NOMO-1 (cell line): ENCODE measurements at regions not wholly inside any gene's neighbourhood (a gene's known extent, or its start where the extent isn't known, plus 50 kb on each side); places are given as distances from the start of the nearest gene placed in this dataset.

Experiments
- DNase-seq, 2 experiments: peaks; one replicate each; lab custom pipeline; 2025; ENCODE audit not compliant: unreplicated experiment in 2 of 2; lab: John Stamatoyannopoulos, UW

DNA sequence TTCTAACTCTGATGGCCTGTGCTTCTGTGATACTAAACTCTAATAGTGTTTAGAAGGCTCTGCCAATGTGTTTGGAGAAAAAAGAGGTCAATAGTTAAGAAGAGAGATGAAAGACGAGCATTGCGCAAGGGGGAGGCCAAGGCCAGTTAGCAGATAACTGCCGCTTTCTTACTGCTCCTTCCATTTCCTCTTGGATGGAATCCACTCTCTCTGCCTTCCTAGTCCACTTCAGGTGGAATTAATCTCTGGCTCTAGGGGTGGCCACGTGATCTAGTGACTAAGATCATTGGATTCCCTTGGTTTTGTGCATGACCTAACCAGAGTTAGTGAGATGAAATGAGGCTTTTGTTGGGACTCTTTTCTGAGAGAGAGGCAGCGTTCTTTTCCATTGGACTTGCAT, 148.3 kb downstream of the ACTL8 start:
- no peak for DNase-seq

DNA sequence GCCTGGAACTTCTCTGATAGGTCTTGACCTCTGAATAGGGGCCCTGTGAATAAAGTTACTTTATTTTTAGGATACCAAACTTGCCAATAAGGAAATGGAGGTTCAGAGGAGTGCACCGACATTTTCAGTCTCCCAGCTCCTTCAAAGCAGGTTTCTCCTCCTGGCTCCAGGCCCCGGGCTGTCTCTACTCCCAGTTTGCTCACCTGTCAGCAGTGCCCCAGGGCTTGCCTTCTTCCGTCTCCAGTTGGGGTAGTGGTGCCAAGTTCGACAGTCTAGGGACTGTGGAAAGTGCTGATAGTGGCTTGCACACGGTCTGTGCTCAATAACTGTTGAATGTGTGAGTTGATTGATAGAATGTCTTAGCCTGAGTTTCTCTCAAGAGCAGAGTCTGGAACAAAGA, 149.2 kb downstream of the ACTL8 start:
- no peak for DNase-seq

DNA sequence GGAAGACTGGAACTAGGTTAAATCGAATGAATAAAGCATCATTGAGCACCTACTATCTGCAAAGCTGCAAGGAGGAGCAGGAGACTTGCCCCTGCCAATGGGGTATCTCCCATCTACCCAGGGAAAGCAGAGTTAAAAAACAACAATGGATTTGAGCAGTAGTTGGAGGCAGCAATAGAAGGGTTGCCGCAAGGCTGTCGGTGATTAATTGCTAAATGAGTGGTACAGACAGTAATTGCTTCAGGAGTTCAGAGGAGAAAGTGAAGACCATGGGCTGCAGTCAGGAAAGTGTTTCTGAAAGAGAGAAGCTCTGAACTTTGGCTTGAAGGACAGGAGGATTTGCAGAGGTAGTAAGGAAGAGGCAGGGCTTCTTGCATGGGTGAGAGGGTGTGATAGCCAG, 152.9 kb downstream of the ACTL8 start:
- no peak for DNase-seq

DNA sequence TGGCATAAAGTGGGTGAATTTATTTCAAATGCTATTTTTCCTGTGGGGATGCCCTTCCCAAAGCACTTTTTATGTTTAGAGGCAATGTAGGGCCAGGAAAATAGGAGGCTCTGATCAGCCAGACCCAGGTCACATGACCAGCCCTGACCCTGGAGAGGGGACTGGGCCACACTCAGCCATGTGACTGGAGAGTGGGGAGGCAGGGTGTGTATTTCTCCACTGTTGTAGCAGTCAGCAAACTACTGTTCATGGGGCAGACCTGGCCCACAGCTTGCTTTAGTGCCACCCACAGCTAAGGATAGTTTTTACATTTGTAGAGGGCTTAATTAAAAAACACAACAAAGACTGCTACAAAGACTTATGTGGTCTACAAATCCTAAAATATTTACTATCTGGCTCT, 153.8 kb downstream of the ACTL8 start:
- DNase-seq: no peak

DNA sequence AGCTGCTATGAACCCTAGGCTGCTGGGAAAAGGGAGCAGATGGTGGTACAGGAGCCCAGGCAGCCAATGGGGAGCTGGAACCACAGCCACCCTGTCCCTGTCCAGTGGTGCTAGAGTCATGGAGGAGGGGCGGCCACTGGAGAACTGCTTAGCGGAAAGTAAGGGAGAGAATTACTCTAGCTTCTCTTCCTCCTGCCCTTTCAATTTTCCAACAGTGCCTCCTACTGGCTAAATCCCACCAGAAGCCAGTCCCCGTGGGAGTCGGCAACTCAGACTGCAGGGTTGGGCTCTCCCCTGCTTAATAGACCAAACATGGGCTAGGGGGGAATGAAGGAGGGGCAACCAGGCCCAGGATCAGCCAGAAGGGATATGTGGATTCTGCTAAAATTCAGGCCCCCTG, 154.5 kb downstream of the ACTL8 start:
- DNase-seq: no peak

DNA sequence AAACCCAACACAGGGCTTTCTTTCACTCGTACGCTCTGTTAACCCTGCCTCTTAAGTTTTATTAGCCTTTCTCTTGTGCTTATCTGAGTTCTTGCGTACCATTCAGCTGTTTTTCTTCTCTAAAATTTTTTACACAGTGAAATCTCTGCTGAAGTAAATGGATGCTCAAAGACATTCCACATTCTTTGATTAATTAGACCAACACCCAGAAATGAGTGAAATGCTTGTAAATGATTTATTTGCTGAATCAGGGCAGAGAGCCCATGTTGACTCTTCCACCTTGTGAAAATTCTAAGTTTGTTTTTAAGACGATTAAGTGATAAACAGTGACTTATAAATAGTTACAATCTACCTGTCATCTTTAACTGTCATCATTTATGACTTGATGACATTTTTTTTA, 156.7 kb downstream of the ACTL8 start:
- no peak for DNase-seq

DNA sequence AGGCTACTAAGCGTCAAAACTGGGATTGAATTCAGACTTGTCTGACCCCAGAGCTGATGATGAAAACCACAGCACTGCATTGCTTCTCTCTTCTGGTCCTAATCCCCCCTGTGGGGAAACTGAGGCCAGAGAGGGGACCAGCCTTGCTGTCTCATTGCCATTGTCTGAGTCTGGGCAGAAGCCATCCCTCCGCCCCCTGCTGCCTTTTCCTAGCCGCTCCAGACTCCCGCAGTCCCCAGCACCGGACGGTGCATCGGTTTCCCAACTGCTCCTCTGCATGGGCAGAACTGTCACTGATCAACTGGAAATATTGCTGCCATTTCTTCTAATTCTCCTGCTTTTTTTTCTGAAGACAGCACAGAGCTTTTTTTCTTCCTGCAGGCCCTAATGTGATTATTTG, 157.4 kb downstream of the ACTL8 start:
- DNase-seq: no peak

DNA sequence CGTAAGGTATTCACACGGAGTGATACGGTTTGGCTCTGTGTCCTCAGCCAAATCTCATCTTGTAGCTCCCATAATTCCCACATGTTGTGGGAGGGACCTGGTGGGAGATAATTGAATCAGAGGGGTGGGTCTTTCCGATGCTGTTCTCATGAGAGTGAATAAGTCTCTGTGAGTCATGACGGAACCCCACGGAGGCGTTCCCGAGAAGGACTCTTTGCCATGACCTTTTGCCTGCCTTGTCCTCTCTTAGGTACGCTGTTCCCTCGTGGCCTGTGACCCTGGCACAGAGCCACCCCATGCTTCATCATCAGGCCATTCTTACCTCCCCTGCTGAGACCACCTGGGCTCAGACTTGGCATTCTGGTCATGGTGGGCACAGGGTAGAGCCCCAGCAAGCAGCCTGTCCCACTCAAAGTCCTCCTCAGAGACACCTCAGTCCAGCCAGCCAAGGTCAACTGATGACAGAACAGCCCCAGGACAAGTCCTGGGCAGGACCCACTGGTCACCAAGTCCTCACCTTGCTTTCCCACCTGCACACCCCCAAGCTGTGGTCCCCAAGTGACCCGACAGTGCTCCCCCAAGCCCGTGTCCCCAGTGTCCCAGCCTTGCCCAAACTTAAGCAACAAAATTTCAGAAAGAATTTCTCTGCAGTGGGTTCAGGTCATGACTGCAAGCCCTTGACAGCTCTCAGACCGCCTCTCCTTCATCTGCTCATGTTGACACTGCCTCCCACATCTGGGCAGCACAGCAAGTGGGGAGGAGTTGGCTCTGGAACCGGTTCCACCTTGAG, 158.4 kb downstream of the ACTL8 start:
- no peak for DNase-seq

DNA sequence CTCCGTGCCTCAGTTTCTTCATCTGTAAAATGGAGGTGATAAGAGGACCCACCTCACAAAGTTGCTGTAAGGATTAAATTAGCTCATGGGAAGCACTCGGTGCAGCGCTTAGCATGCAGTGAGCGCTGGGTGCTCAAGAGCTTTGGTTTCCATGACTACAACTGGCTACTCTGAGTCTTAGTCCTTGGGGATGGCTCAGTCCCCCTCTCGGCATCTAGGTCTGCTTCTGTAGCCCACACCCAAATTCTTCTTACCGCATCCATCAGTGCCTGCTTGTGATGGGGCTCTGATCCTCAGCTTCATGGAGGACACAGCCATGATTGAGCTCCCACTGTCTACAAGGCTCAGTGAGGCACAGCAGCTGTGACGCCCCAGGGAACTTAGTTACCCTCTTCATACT, 159.0 kb downstream of the ACTL8 start:
- no peak for DNase-seq

DNA sequence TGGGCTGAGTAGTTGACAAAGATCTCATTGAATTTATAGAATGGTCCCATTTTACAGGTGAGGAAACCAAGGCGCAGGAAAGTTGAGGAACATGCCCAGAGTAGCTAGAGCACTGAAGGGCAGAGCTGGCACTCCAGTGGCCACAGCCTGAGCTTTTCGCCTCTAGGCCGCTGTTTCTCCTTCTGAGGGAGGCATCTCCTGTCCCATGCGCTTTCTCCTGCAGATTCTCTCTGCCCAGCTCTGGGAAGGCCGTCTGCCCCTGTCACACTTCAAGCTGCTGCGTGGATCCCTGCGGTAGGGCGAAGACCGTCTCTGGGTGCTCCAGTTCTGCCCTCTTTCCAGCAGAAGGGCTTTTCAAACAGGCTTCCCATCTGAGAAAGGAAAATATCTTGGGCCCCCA, 159.9 kb downstream of the ACTL8 start:
- no peak for DNase-seq

DNA sequence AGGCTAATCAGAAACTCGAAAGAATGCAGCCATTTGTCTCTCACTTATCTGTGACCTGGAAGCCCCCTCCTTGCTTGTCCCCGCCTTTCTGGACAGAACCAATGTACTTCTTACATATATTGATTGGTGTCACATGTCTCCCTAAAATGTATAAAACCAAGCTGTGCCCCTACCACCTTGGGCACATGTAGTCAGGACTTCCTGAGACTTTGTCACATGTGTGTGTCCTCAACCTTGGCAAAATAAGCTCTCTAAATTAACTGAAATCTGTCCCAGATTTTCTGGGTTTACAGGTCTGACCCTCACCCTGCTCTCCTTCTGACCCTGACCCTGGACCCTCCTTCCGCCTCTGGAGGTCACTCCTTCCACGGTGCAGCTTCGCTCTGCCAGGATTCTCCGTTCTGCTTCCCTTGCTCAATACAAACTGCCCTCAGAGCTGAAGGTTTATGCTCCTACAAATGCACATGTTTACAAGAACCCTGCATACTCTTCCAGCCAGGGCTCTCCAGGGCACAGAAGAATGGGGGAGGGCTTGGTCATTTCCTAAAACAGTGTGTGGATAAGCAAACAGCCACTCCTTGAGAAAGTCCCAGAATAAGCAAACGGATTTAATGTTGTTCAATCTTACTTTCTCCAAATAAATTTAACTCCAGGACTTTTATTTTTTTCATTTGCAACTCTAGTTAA, 160.5 kb downstream of the ACTL8 start:
- no peak for DNase-seq

DNA sequence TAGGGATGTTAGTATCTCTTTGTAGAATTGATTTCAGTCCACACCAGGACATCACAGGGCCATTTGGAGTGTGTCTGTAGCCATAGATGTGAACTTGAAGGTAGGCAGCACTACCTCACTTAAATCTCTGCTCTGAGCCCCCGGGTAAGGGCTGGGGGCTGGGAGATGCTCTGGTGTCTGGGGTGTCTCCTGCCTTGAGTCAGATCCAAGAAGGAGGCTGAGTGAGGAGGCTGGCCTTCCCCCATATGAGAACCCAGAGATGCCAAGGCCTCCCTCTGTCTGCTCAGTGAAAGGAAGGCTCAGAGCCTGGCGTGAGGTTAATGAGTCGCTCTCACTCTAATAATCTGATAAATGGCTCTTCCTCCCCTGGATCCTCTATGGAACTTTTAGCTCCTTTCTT, 161.6 kb downstream of the ACTL8 start:
- no peak for DNase-seq

DNA sequence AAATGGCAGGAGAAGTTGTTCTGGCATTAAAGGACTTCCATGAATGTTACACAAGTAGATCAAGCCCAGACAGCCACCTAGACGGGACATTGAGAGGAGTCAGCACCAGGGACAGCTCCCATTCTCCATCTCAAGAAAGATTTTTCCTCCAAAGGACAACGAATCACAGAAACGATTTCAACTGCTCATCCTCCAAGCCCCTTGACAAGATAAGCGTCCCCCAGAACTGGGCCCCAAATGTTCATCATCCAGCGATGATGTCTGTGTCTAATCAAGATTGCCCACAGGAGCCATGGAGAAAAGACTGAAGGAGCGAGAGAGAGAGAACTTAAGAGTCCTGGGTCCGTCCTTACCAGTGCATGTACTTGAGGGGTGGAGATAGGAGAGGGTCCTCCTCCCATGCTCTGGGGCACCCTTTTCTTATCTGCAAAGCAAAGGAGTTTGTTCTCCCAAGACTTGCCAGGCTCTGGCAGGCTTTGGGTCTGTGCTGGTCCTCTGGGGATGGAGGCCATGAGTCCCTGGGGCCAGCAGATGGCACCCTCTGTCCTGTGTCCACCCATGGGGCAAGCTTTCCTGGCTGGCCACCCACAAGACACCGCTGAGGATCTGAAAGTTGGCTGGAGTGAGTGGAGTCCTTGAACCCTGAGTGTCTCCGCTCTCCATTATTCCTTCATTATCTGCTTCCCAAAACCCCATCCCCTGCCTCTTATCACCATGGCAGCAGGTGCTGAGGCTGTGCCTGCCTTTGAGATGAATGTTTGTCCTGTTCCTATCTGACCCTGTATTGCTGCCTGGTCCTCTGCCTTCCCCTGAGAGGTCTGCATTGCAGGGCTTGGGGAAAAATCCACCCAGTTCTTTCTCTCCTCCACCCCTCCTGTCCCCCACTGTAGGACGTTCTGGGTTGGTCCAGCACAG, 164.6 kb downstream of the ACTL8 start:
- peak in 1 of 2 experiments; percentile 2 for DNase-seq

DNA sequence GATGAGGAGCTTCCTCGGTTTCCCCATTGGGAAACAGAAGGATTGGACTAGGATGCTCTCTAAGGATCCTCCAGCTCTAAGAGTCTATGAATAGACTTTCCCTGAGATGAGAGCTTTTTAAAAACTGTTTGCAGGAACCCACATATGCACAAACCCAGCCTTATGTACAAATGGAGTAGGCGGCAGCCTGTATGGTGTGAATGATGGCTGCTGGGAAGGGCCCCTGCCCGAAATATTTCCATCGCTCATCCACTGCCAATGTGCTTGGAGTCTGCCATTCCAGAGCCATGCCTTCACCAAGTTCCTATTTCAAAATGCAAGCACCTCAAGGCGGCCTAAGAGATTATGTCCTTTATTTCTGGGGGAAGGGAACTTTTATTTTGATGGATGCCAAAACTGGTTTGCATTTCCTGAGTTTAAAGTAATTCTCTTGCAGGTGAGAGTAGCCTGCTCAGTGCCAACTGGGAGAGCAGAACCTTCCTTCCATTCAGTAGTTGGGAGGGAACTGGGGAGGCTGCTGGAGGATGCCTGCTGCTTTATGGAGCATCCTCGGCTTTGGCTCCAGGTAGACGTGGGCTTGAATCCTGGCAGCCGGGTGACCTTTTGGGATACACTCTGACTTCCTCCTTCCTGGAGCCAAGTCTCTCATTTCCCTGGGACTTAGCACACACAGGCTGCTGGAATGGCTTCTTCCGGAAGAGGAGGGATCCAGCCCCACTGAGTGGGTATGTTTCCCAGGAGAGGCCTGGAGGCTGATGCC, 165.9 kb downstream of the ACTL8 start:
- no peak for DNase-seq

DNA sequence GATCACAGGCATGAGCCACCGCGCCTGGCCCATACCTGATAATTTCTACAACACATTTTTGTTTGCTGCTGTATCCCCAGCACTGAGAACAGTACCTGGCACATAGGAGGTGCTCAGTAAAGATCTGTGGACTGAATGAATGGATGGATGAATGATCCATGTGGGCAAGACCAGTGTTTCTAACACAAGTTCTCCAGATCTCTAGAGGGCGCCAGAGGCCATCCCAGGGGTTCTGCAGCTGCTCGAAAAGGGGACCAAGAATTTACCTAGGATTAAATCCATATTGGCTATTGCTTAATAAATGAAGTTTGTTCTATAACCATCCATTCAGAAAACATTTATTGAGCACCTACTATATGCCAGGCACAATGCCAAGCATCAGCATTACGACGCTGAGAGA, 167.7 kb downstream of the ACTL8 start:
- peak; percentile 1 to 18 for DNase-seq

DNA sequence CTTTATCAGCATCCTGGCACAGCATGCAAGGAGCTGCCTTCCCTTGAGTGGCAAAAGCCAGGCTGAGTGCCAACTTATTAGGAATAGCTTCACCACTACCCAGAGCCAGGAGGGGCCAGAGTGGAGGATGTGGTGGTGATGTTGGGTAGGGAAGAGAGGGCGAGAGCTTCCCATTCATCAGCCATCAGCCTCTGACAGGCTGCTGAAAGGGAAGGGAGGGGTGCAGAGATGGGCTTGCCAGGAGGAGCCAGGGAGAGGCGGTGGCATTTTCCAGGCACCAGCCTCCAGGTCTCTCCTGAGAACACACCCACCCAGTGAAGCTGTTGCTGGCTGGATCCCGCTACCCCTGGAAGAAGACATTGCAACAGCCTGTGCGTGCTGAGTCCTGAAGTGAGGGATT, 168.5 kb downstream of the ACTL8 start:
- no peak for DNase-seq

DNA sequence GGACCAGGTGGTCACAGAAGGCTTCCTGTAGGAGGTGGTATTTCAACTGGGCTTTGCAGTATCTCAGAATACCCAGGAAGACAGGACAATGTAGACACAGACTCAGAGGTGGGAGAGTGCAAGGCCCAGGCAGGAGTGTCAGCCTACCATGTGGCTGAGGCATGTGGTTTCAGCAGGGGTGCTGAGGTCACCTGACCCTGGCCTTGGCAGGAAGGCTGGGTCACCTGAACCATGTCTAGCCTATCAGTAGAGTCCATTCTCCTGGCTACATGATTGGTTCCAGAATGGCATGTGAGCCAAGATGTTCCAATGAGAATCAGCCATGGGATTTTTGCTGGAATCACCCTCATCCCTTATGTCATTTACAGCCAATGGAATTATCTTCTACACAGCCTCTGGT, 169.4 kb downstream of the ACTL8 start:
- DNase-seq: no peak

DNA sequence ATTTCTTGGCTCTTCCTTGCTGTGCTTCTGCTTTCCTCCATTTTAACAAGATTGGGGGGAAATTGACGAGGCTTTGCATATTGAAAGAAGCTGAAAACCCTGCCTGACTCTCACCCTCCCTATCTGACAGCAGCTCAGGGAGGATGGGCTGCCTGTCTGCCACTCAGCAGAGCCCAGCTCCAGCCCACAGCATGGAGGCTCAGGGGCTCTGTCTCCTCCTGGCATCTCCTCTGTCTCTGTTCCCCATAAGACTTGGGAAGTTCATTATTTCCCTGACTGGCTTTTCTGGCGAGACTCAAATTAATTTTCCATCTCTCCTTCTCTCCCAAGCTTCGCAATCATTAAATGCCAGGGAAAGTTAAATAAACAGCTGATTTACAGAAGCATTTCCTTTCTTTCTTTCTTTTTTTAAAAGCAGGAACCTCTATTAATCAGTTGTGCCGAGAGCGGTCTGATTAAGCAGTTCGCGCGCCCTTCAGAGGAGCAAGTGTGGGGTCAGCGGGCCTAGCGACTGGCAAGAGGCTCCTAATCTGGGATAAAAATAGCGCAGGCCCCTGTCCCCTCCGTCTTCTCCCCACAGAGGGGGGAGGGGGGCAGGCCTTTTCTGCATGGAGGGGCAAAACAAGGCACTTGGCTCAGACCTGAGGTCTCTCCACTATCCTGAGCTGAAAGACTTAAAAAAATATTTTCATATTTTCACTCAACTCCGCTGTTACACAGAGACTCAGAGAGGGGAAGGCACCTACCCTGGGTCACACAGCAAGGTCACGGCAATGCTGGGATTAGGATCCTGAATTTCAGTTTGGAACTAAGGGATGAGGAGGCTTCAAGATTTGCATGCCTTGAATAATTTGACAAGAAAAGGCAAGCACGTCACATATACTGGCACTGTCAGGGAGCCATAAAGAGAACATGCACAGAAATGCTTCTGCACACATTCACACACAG, 170.4 kb downstream of the ACTL8 start:
- DNase-seq: no peak

DNA sequence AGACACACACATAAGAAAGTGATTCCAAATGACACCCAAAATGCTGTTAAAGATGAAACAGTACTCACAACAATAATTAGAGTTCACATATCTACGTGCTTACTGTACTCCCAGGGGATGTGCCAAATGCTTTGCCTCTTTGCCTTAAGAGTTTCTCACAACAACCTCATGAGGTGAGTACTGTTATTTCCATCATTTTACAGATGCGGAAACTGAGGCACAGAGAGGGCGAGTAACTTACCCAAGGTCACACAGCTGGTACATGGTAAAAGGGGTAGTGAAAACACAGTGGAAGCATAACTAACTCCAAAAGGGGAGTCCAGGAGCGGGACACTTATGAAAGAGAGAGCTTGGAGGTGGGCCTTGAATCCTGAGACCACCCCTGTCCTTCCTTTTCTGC, 171.8 kb downstream of the ACTL8 start:
- DNase-seq: no peak

DNA sequence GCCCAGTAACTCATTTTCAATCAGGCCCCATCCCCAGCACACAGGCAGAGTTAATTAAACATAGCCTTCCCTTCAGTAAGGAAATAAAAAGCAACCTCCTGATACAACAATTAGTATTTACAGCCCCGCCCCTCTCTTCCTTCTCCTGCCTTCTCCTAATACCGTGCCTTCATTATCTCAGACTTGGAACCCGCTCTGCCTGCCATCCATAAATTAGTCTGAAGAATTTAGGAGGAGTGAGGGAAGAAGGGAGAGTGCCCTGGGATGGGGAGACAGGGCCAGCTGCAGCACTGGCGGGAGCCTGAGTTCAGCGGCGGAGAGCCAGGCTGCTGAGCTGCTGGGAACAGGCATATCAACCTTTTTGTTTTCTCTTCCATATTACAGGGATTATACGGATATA, 172.8 kb downstream of the ACTL8 start:
- no peak for DNase-seq
